ENCODE measurements at regions not wholly inside any gene's neighbourhood (a gene's known extent, or its start where the extent isn't known, plus 50 kb on each side); places are given as distances from the start of the nearest gene placed in this dataset.

DNA sequence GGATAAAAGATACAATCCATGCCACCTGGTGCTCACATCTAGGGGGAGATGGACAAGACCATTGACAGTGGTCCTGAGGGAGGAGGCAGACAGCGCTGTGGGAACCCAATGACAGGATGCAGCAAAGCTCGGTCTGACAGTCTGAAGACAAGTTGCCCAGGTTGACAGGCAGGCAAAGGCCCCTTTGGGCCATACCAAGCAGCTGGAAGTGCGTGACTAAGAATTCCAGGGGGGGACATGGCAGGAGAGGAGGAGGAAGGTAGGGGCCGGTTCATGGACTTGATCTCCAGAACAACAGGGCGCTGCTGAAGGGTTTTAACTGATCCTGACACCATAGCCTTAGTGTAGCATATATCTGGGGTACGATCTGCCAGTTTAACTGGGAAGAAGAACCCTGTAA is 83.4 kb downstream of the RPLP1 start:
- H3F3A ChIP-seq (ENCODE audit: low read depth), result no peaks in the 10 kb centered on the region
- H3K79me2 ChIP-seq (ENCODE audit: insufficient read depth, low read length), result no peaks in the 10 kb centered on the region
- H3K9me3 ChIP-seq (ENCODE audit: insufficient read depth, low read depth, low read length), result no peaks in the 10 kb centered on the region
- no peak overlapping the region for H3K4me2 ChIP-seq (ENCODE audit: low read depth, low read length, poor library complexity, severe bottlenecking)
- no peaks in the 10 kb centered on the region for H3K9me2 ChIP-seq (replicated peaks; ENCODE audit: low read depth, low read length)
- H4K20me1 ChIP-seq (ENCODE audit: insufficient read depth, low read length, poor library complexity, severe bottlenecking), result no peaks in the 10 kb centered on the region
- TF ChIP-seq, protein P1, sequence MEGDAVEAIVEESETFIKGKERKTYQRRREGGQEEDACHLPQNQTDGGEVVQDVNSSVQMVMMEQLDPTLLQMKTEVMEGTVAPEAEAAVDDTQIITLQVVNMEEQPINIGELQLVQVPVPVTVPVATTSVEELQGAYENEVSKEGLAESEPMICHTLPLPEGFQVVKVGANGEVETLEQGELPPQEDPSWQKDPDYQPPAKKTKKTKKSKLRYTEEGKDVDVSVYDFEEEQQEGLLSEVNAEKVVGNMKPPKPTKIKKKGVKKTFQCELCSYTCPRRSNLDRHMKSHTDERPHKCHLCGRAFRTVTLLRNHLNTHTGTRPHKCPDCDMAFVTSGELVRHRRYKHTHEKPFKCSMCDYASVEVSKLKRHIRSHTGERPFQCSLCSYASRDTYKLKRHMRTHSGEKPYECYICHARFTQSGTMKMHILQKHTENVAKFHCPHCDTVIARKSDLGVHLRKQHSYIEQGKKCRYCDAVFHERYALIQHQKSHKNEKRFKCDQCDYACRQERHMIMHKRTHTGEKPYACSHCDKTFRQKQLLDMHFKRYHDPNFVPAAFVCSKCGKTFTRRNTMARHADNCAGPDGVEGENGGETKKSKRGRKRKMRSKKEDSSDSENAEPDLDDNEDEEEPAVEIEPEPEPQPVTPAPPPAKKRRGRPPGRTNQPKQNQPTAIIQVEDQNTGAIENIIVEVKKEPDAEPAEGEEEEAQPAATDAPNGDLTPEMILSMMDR (conservative IDR thresholded peaks at IDR 0.05; ENCODE audit: low read length), result no peak
- no peak for TF ChIP-seq EZH2phosphoT487 (IDR thresholded peaks at IDR 0.05; ENCODE audit: borderline replicate concordance)
- no peak overlapping the region for H2AFZ ChIP-seq (ENCODE audit: low read length)
- H3K9ac ChIP-seq (ENCODE audit: low read depth, low read length, poor library complexity, severe bottlenecking), result no peak overlapping the region
- H3K4me3 ChIP-seq (ENCODE audit: low read length, poor library complexity, severe bottlenecking), result no peak overlapping the region
- H3K27me3 ChIP-seq (ENCODE audit: insufficient read depth, low read length, poor library complexity, severe bottlenecking), result no peaks in the 10 kb centered on the region
- H3K4me1 ChIP-seq (ENCODE audit: insufficient read depth, low read length, poor library complexity, severe bottlenecking), result peaks cover 3% of the 10 kb centered on the region
- H3K36me3 ChIP-seq (ENCODE audit: insufficient read depth, low read length), result no peaks in the 10 kb centered on the region

DNA sequence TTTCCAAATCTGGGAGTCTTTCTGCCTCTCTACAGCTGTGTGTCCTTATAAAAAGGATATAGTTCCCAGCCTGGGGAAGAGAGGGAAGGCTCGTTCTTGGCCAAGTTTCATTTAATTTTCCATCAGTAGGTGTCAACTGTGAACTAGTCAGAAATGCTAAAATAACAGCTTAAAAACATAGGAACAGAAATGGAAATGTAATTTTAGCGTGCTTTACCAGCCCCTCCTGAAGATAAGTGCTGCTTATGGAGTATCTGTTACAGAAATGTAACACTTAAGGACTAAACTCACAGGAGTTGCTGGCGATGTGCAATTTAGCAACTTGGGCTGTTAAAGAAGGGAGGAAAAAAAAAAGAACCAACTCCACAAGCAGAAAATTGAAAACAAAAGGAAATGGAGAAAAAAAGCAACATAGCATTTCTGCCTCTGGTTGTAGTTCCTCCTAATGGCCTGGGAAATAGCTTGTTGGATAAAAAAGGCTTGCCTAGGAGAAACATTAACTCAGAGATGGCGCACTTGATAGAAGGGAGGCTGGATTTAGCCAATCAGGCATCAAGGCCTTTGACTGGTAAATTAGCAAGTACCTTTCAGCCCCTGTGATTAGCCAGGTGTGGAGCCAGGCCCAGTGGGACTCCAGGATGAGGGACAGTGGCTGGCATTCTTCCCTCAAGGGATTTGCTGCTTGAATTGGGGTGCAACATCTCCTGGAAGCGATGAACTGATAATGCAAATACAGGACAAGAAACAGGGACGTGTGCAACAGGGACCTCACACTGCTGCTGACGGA is 84.3 kb downstream of the RPLP1 start:
- Histone ChIP-seq H3K9ac (ENCODE audit: low read depth, low read length, poor library complexity, severe bottlenecking) (no peak overlapping the region), H3K4me2 (ENCODE audit: low read depth, low read length, poor library complexity, severe bottlenecking) (no peak overlapping the region), H3K9me2 (replicated peaks; ENCODE audit: low read depth, low read length) (no peaks in the 10 kb centered on the region), H4K20me1 (ENCODE audit: insufficient read depth, low read length, poor library complexity, severe bottlenecking) (no peaks in the 10 kb centered on the region), H3K36me3 (ENCODE audit: insufficient read depth, low read length) (no peaks in the 10 kb centered on the region), H3K4me3 (ENCODE audit: low read length, poor library complexity, severe bottlenecking) (no peak overlapping the region), H3K79me2 (ENCODE audit: insufficient read depth, low read length) (no peaks in the 10 kb centered on the region), H2AFZ (ENCODE audit: low read length) (no peak overlapping the region), H3K4me1 (ENCODE audit: insufficient read depth, low read length, poor library complexity, severe bottlenecking) (peaks cover 2% of the 10 kb centered on the region), H3K27me3 (ENCODE audit: insufficient read depth, low read length, poor library complexity, severe bottlenecking) (no peaks in the 10 kb centered on the region), H3F3A (ENCODE audit: low read depth) (no peaks in the 10 kb centered on the region), H3K9me3 (ENCODE audit: insufficient read depth, low read depth, low read length) (no peaks in the 10 kb centered on the region)
- TF ChIP-seq, protein P1 (conservative IDR thresholded peaks at IDR 0.05; ENCODE audit: low read length), result no peak
- no peak for TF ChIP-seq EZH2phosphoT487 (IDR thresholded peaks at IDR 0.05; ENCODE audit: borderline replicate concordance)

GRCh38 chr15:69537901-69538300 is 85.3 kb downstream of the RPLP1 start:
- H3K4me1 ChIP-seq (ENCODE audit: insufficient read depth, low read length, poor library complexity, severe bottlenecking), result no peaks in the 10 kb centered on the region
- no peak for TF ChIP-seq EZH2phosphoT487 (IDR thresholded peaks at IDR 0.05; ENCODE audit: borderline replicate concordance)
- TF ChIP-seq, protein P1 (conservative IDR thresholded peaks at IDR 0.05; ENCODE audit: low read length), result no peak

More at GRCh38 chr15:69537901-69538300, 85.3 kb downstream of the RPLP1 start:
- Histone ChIP-seq H3K4me2 (ENCODE audit: low read depth, low read length, poor library complexity, severe bottlenecking) (no peak overlapping the region), H3K4me3 (ENCODE audit: low read length, poor library complexity, severe bottlenecking) (no peak overlapping the region), H3F3A (ENCODE audit: low read depth) (no peaks in the 10 kb centered on the region), H3K79me2 (ENCODE audit: insufficient read depth, low read length) (no peaks in the 10 kb centered on the region), H3K9ac (ENCODE audit: low read depth, low read length, poor library complexity, severe bottlenecking) (no peak overlapping the region), H3K9me2 (replicated peaks; ENCODE audit: low read depth, low read length) (no peaks in the 10 kb centered on the region), H4K20me1 (ENCODE audit: insufficient read depth, low read length, poor library complexity, severe bottlenecking) (no peaks in the 10 kb centered on the region), H3K27me3 (ENCODE audit: insufficient read depth, low read length, poor library complexity, severe bottlenecking) (no peaks in the 10 kb centered on the region), H2AFZ (ENCODE audit: low read length) (no peak overlapping the region), H3K9me3 (ENCODE audit: insufficient read depth, low read depth, low read length) (no peaks in the 10 kb centered on the region), H3K36me3 (ENCODE audit: insufficient read depth, low read length) (no peaks in the 10 kb centered on the region)

Data from Loucy (cell line).